ENCODE measurements at regions not wholly inside any gene's neighbourhood (a gene's known extent, or its start where the extent isn't known, plus 50 kb on each side); places are given as distances from the start of the nearest gene placed in this dataset.
"Not testable (repeated sequence)": the region's sequence is repeated elsewhere in the genome, so short reads cannot be mapped to it uniquely, and the experiment has no call there.

GRCh38 chr9:67492028-67492427 lies 366.7 kb upstream of the ANKRD20A1 start:
- ATAC-seq (ENCODE audit: insufficient number of reproducible peaks, low FRiP score, low read depth); H3K9me3 ChIP-seq; H3K27ac ChIP-seq; H3K36me3 ChIP-seq; H3K27me3 ChIP-seq (replicated peaks; ENCODE audit: insufficient read depth); DNase-seq (ENCODE audit: low spot score); H3K4me1 ChIP-seq (ENCODE audit: control insufficient read depth in 1 of 2, low read depth in 2 of 2); H3K4me3 ChIP-seq: not testable (repeated sequence)

GRCh38 chr9:67477465-67477864 lies 381.3 kb upstream of the ANKRD20A1 start:
- not testable (repeated sequence) for H3K4me1 ChIP-seq (ENCODE audit: control insufficient read depth in 1 of 2, low read depth in 2 of 2); H3K36me3 ChIP-seq

GRCh38 chr9:67470739-67471138 lies 388.0 kb upstream of the ANKRD20A1 start:
- H3K4me1 ChIP-seq (ENCODE audit: control insufficient read depth in 1 of 2, low read depth in 2 of 2); H3K27ac ChIP-seq; H3K36me3 ChIP-seq; ATAC-seq (ENCODE audit: insufficient number of reproducible peaks, low FRiP score, low read depth); DNase-seq (ENCODE audit: low spot score); H3K27me3 ChIP-seq (replicated peaks; ENCODE audit: insufficient read depth); H3K4me3 ChIP-seq; H3K9me3 ChIP-seq: not testable (repeated sequence)

More at GRCh38 chr9:67477465-67477864, 381.3 kb upstream of the ANKRD20A1 start:
- not testable (repeated sequence) for H3K4me3 ChIP-seq; H3K27me3 ChIP-seq (replicated peaks; ENCODE audit: insufficient read depth); H3K9me3 ChIP-seq; DNase-seq (ENCODE audit: low spot score); ATAC-seq (ENCODE audit: insufficient number of reproducible peaks, low FRiP score, low read depth); H3K27ac ChIP-seq

GRCh38 chr9:67468326-67468725 lies 390.4 kb upstream of the ANKRD20A1 start:
- not testable (repeated sequence) for ATAC-seq (ENCODE audit: insufficient number of reproducible peaks, low FRiP score, low read depth); H3K4me3 ChIP-seq; H3K36me3 ChIP-seq; H3K27me3 ChIP-seq (replicated peaks; ENCODE audit: insufficient read depth); H3K4me1 ChIP-seq (ENCODE audit: control insufficient read depth in 1 of 2, low read depth in 2 of 2); H3K27ac ChIP-seq; H3K9me3 ChIP-seq; DNase-seq (ENCODE audit: low spot score)

- not testable (repeated sequence) for H3K27ac ChIP-seq; H3K27me3 ChIP-seq (replicated peaks; ENCODE audit: insufficient read depth); ATAC-seq (ENCODE audit: insufficient number of reproducible peaks, low FRiP score, low read depth); H3K36me3 ChIP-seq; H3K4me3 ChIP-seq; H3K4me1 ChIP-seq (ENCODE audit: control insufficient read depth in 1 of 2, low read depth in 2 of 2); DNase-seq (ENCODE audit: low spot score); H3K9me3 ChIP-seq
Observed at GRCh38 chr9:67461796-67462757, 396.7 kb upstream of the ANKRD20A1 start.

GRCh38 chr9:67452941-67453340 lies 405.8 kb upstream of the ANKRD20A1 start:
- not testable (repeated sequence) for H3K27me3 ChIP-seq (replicated peaks; ENCODE audit: insufficient read depth); H3K4me1 ChIP-seq (ENCODE audit: control insufficient read depth in 1 of 2, low read depth in 2 of 2); H3K36me3 ChIP-seq; H3K4me3 ChIP-seq; DNase-seq (ENCODE audit: low spot score); H3K9me3 ChIP-seq; H3K27ac ChIP-seq; ATAC-seq (ENCODE audit: insufficient number of reproducible peaks, low FRiP score, low read depth)

- not testable (repeated sequence) for H3K27me3 ChIP-seq (replicated peaks; ENCODE audit: insufficient read depth); H3K4me3 ChIP-seq; H3K4me1 ChIP-seq (ENCODE audit: control insufficient read depth in 1 of 2, low read depth in 2 of 2); ATAC-seq (ENCODE audit: insufficient number of reproducible peaks, low FRiP score, low read depth); H3K27ac ChIP-seq; H3K9me3 ChIP-seq; H3K36me3 ChIP-seq; DNase-seq (ENCODE audit: low spot score)
Observed at GRCh38 chr9:67442313-67442712, 416.4 kb upstream of the ANKRD20A1 start.

GRCh38 chr9:67437011-67437410 lies 421.7 kb upstream of the ANKRD20A1 start:
- not testable (repeated sequence) for H3K27me3 ChIP-seq (replicated peaks; ENCODE audit: insufficient read depth); H3K9me3 ChIP-seq; H3K4me1 ChIP-seq (ENCODE audit: control insufficient read depth in 1 of 2, low read depth in 2 of 2); H3K36me3 ChIP-seq; DNase-seq (ENCODE audit: low spot score); H3K27ac ChIP-seq; H3K4me3 ChIP-seq; ATAC-seq (ENCODE audit: insufficient number of reproducible peaks, low FRiP score, low read depth)

GRCh38 chr9:67424881-67425280 lies 432.5 kb upstream of the SPATA31A3 start:
- not testable (repeated sequence) for ATAC-seq (ENCODE audit: insufficient number of reproducible peaks, low FRiP score, low read depth); H3K9me3 ChIP-seq; H3K4me3 ChIP-seq; DNase-seq (ENCODE audit: low spot score); H3K27me3 ChIP-seq (replicated peaks; ENCODE audit: insufficient read depth); H3K4me1 ChIP-seq (ENCODE audit: control insufficient read depth in 1 of 2, low read depth in 2 of 2); H3K36me3 ChIP-seq; H3K27ac ChIP-seq

- H3K4me1 ChIP-seq (ENCODE audit: control insufficient read depth in 1 of 2, low read depth in 2 of 2); H3K27ac ChIP-seq; H3K4me3 ChIP-seq; ATAC-seq (ENCODE audit: insufficient number of reproducible peaks, low FRiP score, low read depth); DNase-seq (ENCODE audit: low spot score); H3K36me3 ChIP-seq; H3K9me3 ChIP-seq; H3K27me3 ChIP-seq (replicated peaks; ENCODE audit: insufficient read depth): not testable (repeated sequence)
Observed at GRCh38 chr9:67423049-67423728, 430.8 kb upstream of the SPATA31A3 start.

- not testable (repeated sequence) for H3K4me1 ChIP-seq (ENCODE audit: control insufficient read depth in 1 of 2, low read depth in 2 of 2); H3K27me3 ChIP-seq (replicated peaks; ENCODE audit: insufficient read depth); H3K36me3 ChIP-seq; H3K27ac ChIP-seq; DNase-seq (ENCODE audit: low spot score); H3K4me3 ChIP-seq; H3K9me3 ChIP-seq; ATAC-seq (ENCODE audit: insufficient number of reproducible peaks, low FRiP score, low read depth)
Observed at GRCh38 chr9:67418496-67419079, 426.2 kb upstream of the SPATA31A3 start.

GRCh38 chr9:67417341-67417983 lies 425.1 kb upstream of the SPATA31A3 start:
- not testable (repeated sequence) for H3K27me3 ChIP-seq (replicated peaks; ENCODE audit: insufficient read depth); H3K27ac ChIP-seq; DNase-seq (ENCODE audit: low spot score); H3K4me3 ChIP-seq; ATAC-seq (ENCODE audit: insufficient number of reproducible peaks, low FRiP score, low read depth); H3K9me3 ChIP-seq; H3K4me1 ChIP-seq (ENCODE audit: control insufficient read depth in 1 of 2, low read depth in 2 of 2); H3K36me3 ChIP-seq

All from thoracic aorta (tissue), 2 donors.